Upper lobe of left lung (tissue), 6 donors: ENCODE measurements at regions not wholly inside any gene's neighbourhood (a gene's known extent, or its start where the extent isn't known, plus 50 kb on each side); places are given as distances from the start of the nearest gene placed in this dataset.
"Not testable (repeated sequence)": the region's sequence is repeated elsewhere in the genome, so short reads cannot be mapped to it uniquely, and the experiment has no call there.

Source experiments
- ATAC-seq, 2 donors: fragments of 200-7000 bp; cut with Tn5 transposase; one replicate each; pipeline ENCODE4 v1.9.1; 2022; ENCODE audit warnings: mild to moderate bottlenecking in 2 of 2, moderate library complexity in 2 of 2; ENCODE audit not compliant: low FRiP score in 2 of 2
- DNase-seq, 2 donors: peaks; one replicate each; pipeline ENCODE4 v3.0.0-alpha.2; 2019 to 2020
- H3K27ac ChIP-seq, 4 donors: fragments of 200-600 bp; sonication (generic); one replicate each; pipeline ENCODE4 v1.5.1; 2016 to 2019
- H3K27me3 ChIP-seq, 4 donors: fragments of 200-600 bp; sonication (generic); one replicate each; pipeline ENCODE4 v1.5.1; 2017 to 2019
- H3K36me3 ChIP-seq, 4 donors: fragments of 200-600 bp; sonication (generic); one replicate each; pipeline ENCODE4 v1.5.1; 2016 to 2019
- H3K4me1 ChIP-seq, 4 donors: fragments of 200-600 bp; sonication (generic); one replicate each; pipeline ENCODE4 v1.5.1; 2018 to 2019
- H3K4me3 ChIP-seq, 4 donors: fragments of 200-600 bp; sonication (generic); one replicate each; pipeline ENCODE4 v1.5.1; 2017 to 2019; ENCODE audit warnings: mild to moderate bottlenecking in 2 of 4, moderate library complexity in 1 of 4
- H3K9me3 ChIP-seq, 4 donors: fragments of 200-600 bp; sonication (generic); one replicate each; pipeline ENCODE4 v1.5.1; 2018 to 2019
- CTCF ChIP-seq, 6 experiments: fragments of 450-650 bp in 4 of 6; fragments of 200-600 bp in 2 of 6; sonication (generic) in 2 of 6; IDR thresholded peaks; one replicate each; pipeline ENCODE4 v1.5.1; 2016 to 2019; ENCODE audit warnings: antibody characterized with exemption in 6 of 6
- EP300 ChIP-seq, 4 donors: sonication (generic); formaldehyde crosslinking; IDR thresholded peaks; one replicate each; pipeline ENCODE4 v1.5.1; 2017; ENCODE audit warnings: antibody characterized with exemption in 4 of 4, control low read depth in 2 of 4
- POLR2A ChIP-seq, 4 donors: fragments of 450-650 bp; IDR thresholded peaks; one replicate each; pipeline ENCODE4 v1.5.1; 2016 to 2017; ENCODE audit warnings: antibody characterized with exemption in 4 of 4, mild to moderate bottlenecking in 2 of 4
- POLR2AphosphoS5 ChIP-seq, 2 donors: sonication (generic); formaldehyde crosslinking; IDR thresholded peaks; one replicate each; pipeline ENCODE4 v1.5.1; 2017; ENCODE audit warnings: antibody characterized with exemption in 2 of 2
- WGBS, 2 donors: methylation state at CpG; one replicate each; pipeline ENCODE4 v1.1.5; 2017 to 2018; 5-methylcytosine and 5-hydroxymethylcytosine counted together
- donor health status: DM: no; HTN: no; CAD: no; lungs with moderate emphysema.
- donor health status: DM: no; HTN: yes; CAD: no; lungs with severe emphysema.

GRCh38 chr13:108060111-108060510 is 155.2 kb downstream of the LIG4 start:
- H3K27me3 ChIP-seq = no peaks in the 10 kb centered on the region
- H3K4me1 ChIP-seq = no peaks in the 10 kb centered on the region
- H3K9me3 ChIP-seq = peaks cover 0 to 3% (median 0%) of the 10 kb centered on the region in 4 donors
- no peaks in the 10 kb centered on the region for H3K36me3 ChIP-seq
- no peak for TF ChIP-seq CTCF (IDR thresholded peaks at IDR 0.05)
- H3K27ac ChIP-seq = no peak overlapping the region
- ATAC-seq (no peak), DNase-seq (no peak)
- 81 to 85% methylated on average over 6 of the region's 6 CpGs for WGBS, 2 donors
- H3K4me3 ChIP-seq = no peak overlapping the region

DNA sequence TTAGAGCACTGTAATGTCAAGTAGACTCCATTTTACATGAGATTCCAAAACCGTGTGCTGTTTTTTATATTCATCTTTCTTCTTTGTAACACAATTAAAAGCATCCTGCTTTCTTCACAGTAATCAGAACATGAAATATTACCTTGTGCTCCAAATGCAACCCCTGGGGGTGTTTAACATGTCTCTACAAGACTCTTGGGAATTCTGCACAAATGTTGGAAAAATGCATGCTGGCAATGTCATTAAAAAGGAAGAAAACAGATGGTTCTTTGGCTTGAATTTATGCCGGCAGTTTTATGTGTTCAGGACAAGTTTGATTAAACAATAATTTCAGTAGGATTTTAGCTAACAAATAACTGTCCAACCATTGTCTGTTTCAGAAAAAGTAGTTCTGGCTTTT is 159.1 kb downstream of the LIG4 start:
- DNase-seq (no peak), ATAC-seq (no peak)
- Histone ChIP-seq H3K36me3 (no peaks in the 10 kb centered on the region), H3K27me3 (no peaks in the 10 kb centered on the region), H3K4me1 (no peaks in the 10 kb centered on the region), H3K27ac (no peak overlapping the region), H3K4me3 (no peak overlapping the region), H3K9me3 (no peaks in the 10 kb centered on the region)
- WGBS, 2 donors = 61 to 67% methylated on average over 2 of the region's 2 CpGs
- no peak for TF ChIP-seq CTCF (IDR thresholded peaks at IDR 0.05)

DNA sequence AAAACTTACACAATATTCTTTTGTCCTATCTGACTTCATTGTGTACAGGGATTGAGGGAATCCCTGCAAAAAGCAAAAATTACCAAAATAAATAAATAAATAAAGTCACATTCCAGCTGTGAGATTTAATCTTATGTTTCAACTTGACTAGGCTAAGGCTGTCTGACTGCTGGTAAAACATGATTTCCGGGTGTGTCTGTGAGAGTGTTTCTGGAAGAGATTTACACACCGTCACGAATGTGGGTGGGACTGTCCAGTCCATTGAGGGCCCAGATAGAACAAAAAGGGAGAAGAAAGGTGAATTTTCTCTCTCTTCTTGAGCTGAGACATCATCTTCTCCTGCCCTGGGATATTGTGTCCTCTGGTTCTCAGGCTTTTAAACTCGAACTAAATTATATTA is 166.1 kb downstream of the LIG4 start:
- Histone ChIP-seq H3K27ac (no peak overlapping the region), H3K4me1 (no peaks in the 10 kb centered on the region), H3K36me3 (no peaks in the 10 kb centered on the region), H3K27me3 (no peaks in the 10 kb centered on the region), H3K9me3 (no peaks in the 10 kb centered on the region), H3K4me3 (no peak overlapping the region)
- no peak for ATAC-seq
- TF ChIP-seq EP300 (IDR thresholded peaks at IDR 0.05) = no peak
- no peak for TF ChIP-seq POLR2A (IDR thresholded peaks at IDR 0.05)
- TF ChIP-seq CTCF (IDR thresholded peaks at IDR 0.05) = no peak
- no peak for DNase-seq
- 63 to 67% methylated on average over 4 of the region's 4 CpGs for WGBS, 2 donors

DNA sequence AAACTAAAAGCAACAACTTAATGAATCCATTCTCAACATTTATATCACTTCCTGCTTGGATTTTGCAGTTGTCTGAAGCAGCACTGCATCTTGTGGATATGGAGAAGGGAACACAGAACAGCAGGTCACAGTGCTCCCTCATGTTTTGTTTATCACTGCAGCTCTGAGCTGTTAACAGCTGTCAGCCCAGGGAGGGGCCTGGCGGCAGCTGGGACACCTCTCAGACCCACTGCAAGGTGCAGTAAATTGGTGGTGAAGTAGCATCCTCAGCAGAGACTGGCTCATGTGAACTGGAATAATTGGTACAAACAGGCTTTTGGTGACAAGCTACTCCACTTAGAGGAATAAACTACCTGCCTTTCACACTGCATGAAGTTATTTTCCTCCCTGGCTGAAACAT is 170.4 kb downstream of the LIG4 start:
- no peak for TF ChIP-seq POLR2A (IDR thresholded peaks at IDR 0.05)
- no peak for TF ChIP-seq EP300 (IDR thresholded peaks at IDR 0.05)
- no peak for TF ChIP-seq POLR2AphosphoS5 (IDR thresholded peaks at IDR 0.05)
- TF ChIP-seq CTCF (IDR thresholded peaks at IDR 0.05) = no peak
- Histone ChIP-seq H3K36me3 (no peaks in the 10 kb centered on the region), H3K4me3 (no peak overlapping the region), H3K27me3 (no peaks in the 10 kb centered on the region), H3K27ac (no peak overlapping the region), H3K4me1 (no peaks in the 10 kb centered on the region), H3K9me3 (no peaks in the 10 kb centered on the region)
- 50 to 73% methylated on average over 1 of the region's 1 CpG for WGBS, 2 donors
- ATAC-seq = no peak
- peak in 1 of 2 donors; percentile 7 for DNase-seq

GRCh38 chr13:108042866-108043265 is 172.5 kb downstream of the LIG4 start:
- not testable (repeated sequence) for H3K27ac ChIP-seq, H3K27me3 ChIP-seq, H3K4me3 ChIP-seq, H3K4me1 ChIP-seq, H3K36me3 ChIP-seq, H3K9me3 ChIP-seq, DNase-seq, ATAC-seq
- 73 to 78% methylated on average over 6 of the region's 6 CpGs for WGBS, 2 donors

DNA sequence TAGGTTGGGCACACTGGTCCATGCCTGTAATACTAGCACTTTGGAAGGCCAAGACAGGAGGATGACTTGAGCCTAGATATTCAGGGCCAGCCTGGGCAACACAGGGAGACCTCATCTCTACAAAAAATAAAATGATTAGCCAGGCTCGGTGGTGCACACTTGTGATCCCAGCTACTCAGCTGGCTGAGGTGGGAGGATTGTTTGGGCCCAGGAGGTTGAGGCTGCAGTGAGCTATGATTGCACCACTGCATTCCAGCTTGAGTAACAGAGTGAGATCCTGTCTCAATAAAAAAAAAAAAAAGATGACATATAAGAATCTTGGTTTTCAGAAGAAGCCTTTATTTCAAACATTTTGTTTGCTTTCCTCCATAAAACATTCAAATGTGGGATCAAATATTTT is 178.0 kb downstream of the LIG4 start:
- no peak overlapping the region for H3K27ac ChIP-seq
- H3K4me3 ChIP-seq = no peak overlapping the region
- H3K9me3 ChIP-seq = no peaks in the 10 kb centered on the region
- no peaks in the 10 kb centered on the region for H3K36me3 ChIP-seq
- no peak for ATAC-seq
- WGBS, 2 donors = 52 to 56% methylated on average over 1 of the region's 1 CpG
- no peaks in the 10 kb centered on the region for H3K4me1 ChIP-seq
- no peaks in the 10 kb centered on the region for H3K27me3 ChIP-seq
- TF ChIP-seq CTCF (IDR thresholded peaks at IDR 0.05) = no peak
- TF ChIP-seq EP300 (IDR thresholded peaks at IDR 0.05) = no peak
- TF ChIP-seq POLR2AphosphoS5 (IDR thresholded peaks at IDR 0.05) = no peak
- no peak for TF ChIP-seq POLR2A (IDR thresholded peaks at IDR 0.05)
- no peak for DNase-seq
